Panc1 (cell line): ENCODE measurements at regions not wholly inside any gene's neighbourhood (a gene's known extent, or its start where the extent isn't known, plus 50 kb on each side); places are given as distances from the start of the nearest gene placed in this dataset.

Experiments used
- ATAC-seq: fragments of 200-7000 bp; cut with Tn5 transposase; 2 replicates; pipeline ENCODE4 v1.9.1; 2020; ENCODE audit warnings: mild to moderate bottlenecking, moderate library complexity
- BruUV-seq: library from RNA; stranded (reverse); fragments of 400-500 nt; replicated peaks from 2 replicates; lab custom pipeline; 2021; lab: Mats Ljungman, UMichigan
- CTCF ChIA-PET: fragments of 300-600 bp; sonication (Branson Sonifier 250); formaldehyde crosslinking; loops from one replicate; lab custom pipeline; 2022; ENCODE audit warnings: antibody characterized with exemption; lab: Charles Lee
- POLR2A ChIA-PET: fragments of 300-600 bp; sonication (Branson Sonifier 250); formaldehyde crosslinking; loops from one replicate; lab custom pipeline; 2022; ENCODE audit warnings: antibody characterized with exemption; lab: Charles Lee
- DNase-seq: peaks from one replicate; pipeline ENCODE4 v3.0.0-alpha.2; 2010; ENCODE audit warnings: low read depth, low spot score
- H3K27ac ChIP-seq: 2 replicates; pipeline ENCODE4 v1.5.1; 2011; ENCODE audit warnings: mild to moderate bottlenecking, low read length, inconsistent platforms
- H3K27me3 ChIP-seq: fragments of 200-500 bp; sonication (Bioruptor generic); 2 replicates; pipeline ENCODE4 v1.6.0; 2014; ENCODE audit warnings: low read length, inconsistent platforms; ENCODE audit not compliant: control insufficient read depth, insufficient read depth
- H3K36me3 ChIP-seq: fragments of 200-500 bp; sonication (Bioruptor generic); 2 replicates; pipeline ENCODE4 v1.5.1; 2014; ENCODE audit warnings: inconsistent platforms, mild to moderate bottlenecking, low read length, moderate library complexity; ENCODE audit not compliant: control insufficient read depth, insufficient read depth
- H3K4me1 ChIP-seq: 2 replicates; pipeline ENCODE4 v1.5.1; 2011; ENCODE audit warnings: inconsistent platforms, mild to moderate bottlenecking, low read length, moderate library complexity; ENCODE audit not compliant: control insufficient read depth, insufficient read depth
- H3K4me3 ChIP-seq, 2 experiments: 2 replicates each; pipeline ENCODE4 v1.5.1; 2011 to 2012; ENCODE audit warnings: low read depth in 2 of 2, low read length in 2 of 2, mild to moderate bottlenecking in 2 of 2, inconsistent platforms in 1 of 2, moderate library complexity in 1 of 2
- H3K9me3 ChIP-seq: fragments of 200-500 bp; sonication (Bioruptor generic); 2 replicates; pipeline ENCODE4 v1.5.1; 2014; ENCODE audit warnings: low read depth, mild to moderate bottlenecking, inconsistent platforms, low read length, moderate library complexity; ENCODE audit not compliant: control insufficient read depth, insufficient read depth
- POLR2AphosphoS5 ChIP-seq: IDR thresholded peaks from 2 replicates; pipeline ENCODE4 v1.6.1; 2012; ENCODE audit warnings: mild to moderate bottlenecking, low read depth, low read length, moderate library complexity
- REST ChIP-seq, 2 experiments: IDR thresholded peaks; 2 replicates each; pipeline ENCODE4 v1.6.1; 2011 to 2012; ENCODE audit warnings: low read depth in 2 of 2, control low read depth in 1 of 2, low read length in 1 of 2, mild to moderate bottlenecking in 1 of 2, moderate library complexity in 1 of 2; ENCODE audit not compliant: insufficient read depth in 1 of 2
- SIN3A ChIP-seq: IDR thresholded peaks from 2 replicates; pipeline ENCODE4 v1.6.1; 2012; ENCODE audit warnings: low read depth, mild to moderate bottlenecking, low read length, moderate library complexity, borderline replicate concordance; ENCODE audit not compliant: insufficient read depth
- TCF7L2 ChIP-seq: IDR thresholded peaks from 2 replicates; pipeline ENCODE4 v1.6.1; 2011; ENCODE audit warnings: mild to moderate bottlenecking, low read depth, low read length, inconsistent platforms
- in situ Hi-C: cut with HindIII; loops from 2 replicates; pipeline ENCODE4 v1.10.0; 2016; ENCODE audit warnings: low sequenced_read_pairs, low pct_unique_long_range_greater_than_20kb
- intact Hi-C: fragments of 100-400 bp; cut with micrococcal nuclease; formaldehyde crosslinking; loops from one replicate; pipeline ENCODE4 v1.10.0; 2022; ENCODE audit not compliant: unreplicated experiment
- TF ChIP-seq, protein P1 (sequence below): fragments of 450-650 bp; IDR thresholded peaks from 2 replicates; pipeline ENCODE4 v1.5.1; 2017; ENCODE audit warnings: mild to moderate bottlenecking

- no peaks in the 10 kb centered on the region for H3K9me3 ChIP-seq
- no peak for DNase-seq
- intact Hi-C loops: no loop called here
- BruUV-seq: no TSS peak
- H3K4me1 ChIP-seq: no peaks in the 10 kb centered on the region
- no peaks in the 10 kb centered on the region for H3K36me3 ChIP-seq
- no peak overlapping the region for H3K27ac ChIP-seq
- TF ChIP-seq, protein P1, sequence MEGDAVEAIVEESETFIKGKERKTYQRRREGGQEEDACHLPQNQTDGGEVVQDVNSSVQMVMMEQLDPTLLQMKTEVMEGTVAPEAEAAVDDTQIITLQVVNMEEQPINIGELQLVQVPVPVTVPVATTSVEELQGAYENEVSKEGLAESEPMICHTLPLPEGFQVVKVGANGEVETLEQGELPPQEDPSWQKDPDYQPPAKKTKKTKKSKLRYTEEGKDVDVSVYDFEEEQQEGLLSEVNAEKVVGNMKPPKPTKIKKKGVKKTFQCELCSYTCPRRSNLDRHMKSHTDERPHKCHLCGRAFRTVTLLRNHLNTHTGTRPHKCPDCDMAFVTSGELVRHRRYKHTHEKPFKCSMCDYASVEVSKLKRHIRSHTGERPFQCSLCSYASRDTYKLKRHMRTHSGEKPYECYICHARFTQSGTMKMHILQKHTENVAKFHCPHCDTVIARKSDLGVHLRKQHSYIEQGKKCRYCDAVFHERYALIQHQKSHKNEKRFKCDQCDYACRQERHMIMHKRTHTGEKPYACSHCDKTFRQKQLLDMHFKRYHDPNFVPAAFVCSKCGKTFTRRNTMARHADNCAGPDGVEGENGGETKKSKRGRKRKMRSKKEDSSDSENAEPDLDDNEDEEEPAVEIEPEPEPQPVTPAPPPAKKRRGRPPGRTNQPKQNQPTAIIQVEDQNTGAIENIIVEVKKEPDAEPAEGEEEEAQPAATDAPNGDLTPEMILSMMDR: no peak
- TF ChIP-seq SIN3A (no peak), POLR2AphosphoS5 (no peak), TCF7L2 (no peak), REST (IDR thresholded peaks at IDR 0.05; ENCODE audit: insufficient read depth in 1 of 2, low read depth in 2 of 2, low read length in 1 of 2) (no peak)
- in situ Hi-C loops: no loop called here
- H3K27me3 ChIP-seq: no peaks in the 10 kb centered on the region
- no peak for ATAC-seq
- ChIA-PET CTCF (no interaction called here), POLR2A (no interaction called here)
- H3K4me3 ChIP-seq: no peak overlapping the region
These were observed 145.5 kb downstream of the ANKRD7 start for GRCh38 chr7:118369987-118370386.

DNA sequence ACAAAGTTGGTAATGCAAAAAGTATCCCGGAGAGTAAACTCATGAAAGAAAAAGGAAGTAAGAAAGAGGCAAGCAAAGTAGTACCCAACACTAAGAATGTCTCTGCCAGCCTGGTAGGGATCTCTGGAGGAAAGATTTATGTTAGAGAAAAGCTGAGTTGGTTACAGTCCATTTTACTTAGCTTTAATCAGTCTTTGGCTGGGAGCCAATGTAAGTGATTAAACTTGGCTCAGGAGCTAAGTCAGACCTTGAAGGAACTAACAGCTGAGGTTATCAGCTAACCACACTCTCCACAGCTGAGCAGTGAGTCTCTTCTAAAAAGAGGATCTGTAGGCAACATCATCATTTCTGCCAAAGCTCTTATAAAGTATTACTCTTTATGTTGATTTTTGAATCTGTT is 148.0 kb downstream of the ANKRD7 start:
- Histone ChIP-seq H3K27me3 (no peaks in the 10 kb centered on the region), H3K36me3 (no peaks in the 10 kb centered on the region), H3K9me3 (no peaks in the 10 kb centered on the region), H3K4me3 (no peak overlapping the region), H3K27ac (no peak overlapping the region), H3K4me1 (no peaks in the 10 kb centered on the region)
- ATAC-seq: no peak
- intact Hi-C loops: no loop called here
- POLR2A ChIA-PET: no interaction called here
- in situ Hi-C loops: no loop called here
- CTCF ChIA-PET: no interaction called here
- no peak for DNase-seq
- TF ChIP-seq, protein P1: no peak
- TF ChIP-seq TCF7L2 (no peak), REST (IDR thresholded peaks at IDR 0.05; ENCODE audit: insufficient read depth in 1 of 2, low read depth in 2 of 2, low read length in 1 of 2) (no peak), SIN3A (no peak), POLR2AphosphoS5 (no peak)
- no TSS peak for BruUV-seq
